NCI-H1105 treated with DMSO at 0.1 percent for 48 hours (cell line): ENCODE measurements at regions not wholly inside any gene's neighbourhood (a gene's known extent, or its start where the extent isn't known, plus 50 kb on each side); places are given as distances from the start of the nearest gene placed in this dataset.

Experiments used
- DNase-seq: peaks from one replicate; lab custom pipeline; 2025; lab: John Stamatoyannopoulos, UW

GRCh38 chr15:98025237-98025636 lies 64.7 kb downstream of the ARRDC4 start:
- DNase-seq = no peak

GRCh38 chr15:98034731-98035130 lies 74.2 kb downstream of the ARRDC4 start:
- no peak for DNase-seq

- no peak for DNase-seq
Observed at GRCh38 chr15:98035134-98035533, 74.6 kb downstream of the ARRDC4 start.

GRCh38 chr15:98035577-98036010 lies 75.1 kb downstream of the ARRDC4 start:
- no peak for DNase-seq

GRCh38 chr15:98039596-98039995 lies 79.1 kb downstream of the ARRDC4 start:
- no peak for DNase-seq

GRCh38 chr15:98040146-98040545 lies 79.6 kb downstream of the ARRDC4 start:
- DNase-seq = no peak

GRCh38 chr15:98043160-98044014 lies 82.9 kb downstream of the ARRDC4 start:
- no peak for DNase-seq

GRCh38 chr15:98051734-98052133 lies 91.2 kb downstream of the ARRDC4 start:
- DNase-seq = no peak

- DNase-seq = no peak
Observed at GRCh38 chr15:98057453-98057852, 97.0 kb downstream of the ARRDC4 start.

- no peak for DNase-seq
Observed at GRCh38 chr15:98062869-98063268, 102.4 kb downstream of the ARRDC4 start.

GRCh38 chr15:98063315-98063714 lies 102.8 kb downstream of the ARRDC4 start:
- no peak for DNase-seq

- no peak for DNase-seq
Observed at GRCh38 chr15:98063871-98064270, 103.4 kb downstream of the ARRDC4 start.

- no peak for DNase-seq
Observed at GRCh38 chr15:98067339-98067738, 106.8 kb downstream of the ARRDC4 start.

- DNase-seq = no peak
Observed at GRCh38 chr15:98069256-98069655, 108.8 kb downstream of the ARRDC4 start.

- DNase-seq = no peak
Observed at GRCh38 chr15:98070137-98070536, 109.6 kb downstream of the ARRDC4 start.

- DNase-seq = no peak
Observed at GRCh38 chr15:98071786-98072185, 111.3 kb downstream of the ARRDC4 start.

GRCh38 chr15:98075441-98075840 lies 114.9 kb downstream of the ARRDC4 start:
- no peak for DNase-seq

GRCh38 chr15:98076021-98076816 lies 115.7 kb downstream of the ARRDC4 start:
- no peak for DNase-seq

- no peak for DNase-seq
Observed at GRCh38 chr15:98077186-98077585, 116.7 kb downstream of the ARRDC4 start.

GRCh38 chr15:98080791-98081190 lies 120.3 kb downstream of the ARRDC4 start:
- no peak for DNase-seq

GRCh38 chr15:98083203-98083910 lies 122.9 kb downstream of the ARRDC4 start:
- DNase-seq = no peak

GRCh38 chr15:98085003-98085639 lies 124.6 kb downstream of the ARRDC4 start:
- DNase-seq = peak; percentile 40
